Mesendoderm (in vitro differentiated cells): ENCODE measurements at regions not wholly inside any gene's neighbourhood (a gene's known extent, or its start where the extent isn't known, plus 50 kb on each side); places are given as distances from the start of the nearest gene placed in this dataset.

Experiments
- DNase-seq: peaks from one replicate; pipeline ENCODE4 v3.0.0; 2013
- H2AK5ac ChIP-seq: 2 replicates; pipeline ENCODE4 v1.6.1; 2013; ENCODE audit warnings: low read length, inconsistent platforms
- H2BK120ac ChIP-seq: 2 replicates; pipeline ENCODE4 v1.6.1; 2013; ENCODE audit warnings: low read depth, mild to moderate bottlenecking, low read length, moderate library complexity, mixed read lengths
- H2BK15ac ChIP-seq: replicated peaks from 2 replicates; pipeline ENCODE4 v1.6.1; 2013; ENCODE audit warnings: low read depth, mild to moderate bottlenecking, moderate library complexity
- H2BK5ac ChIP-seq: 2 replicates; pipeline ENCODE4 v1.6.1; 2013; ENCODE audit warnings: low read length, inconsistent platforms
- H3K18ac ChIP-seq: 2 replicates; pipeline ENCODE4 v1.6.1; 2013; ENCODE audit warnings: mild to moderate bottlenecking, low read length, mixed read lengths
- H3K23ac ChIP-seq: one replicate; pipeline ENCODE4 v1.6.1; 2013; ENCODE audit warnings: low read length
- H3K27ac ChIP-seq: 2 replicates; pipeline ENCODE4 v1.5.1; 2013; ENCODE audit warnings: low read depth, mild to moderate bottlenecking, inconsistent platforms, low read length, moderate library complexity
- H3K27me3 ChIP-seq: 2 replicates; pipeline ENCODE4 v1.6.1; 2013; ENCODE audit warnings: low read length, control low read depth, mild to moderate bottlenecking, inconsistent platforms; ENCODE audit not compliant: insufficient read depth, poor library complexity
- H3K36me3 ChIP-seq: 2 replicates; pipeline ENCODE4 v1.6.1; 2013; ENCODE audit warnings: low read length, inconsistent platforms; ENCODE audit not compliant: control insufficient read depth, insufficient read depth
- H3K4ac ChIP-seq: one replicate; pipeline ENCODE4 v1.6.1; 2013; ENCODE audit warnings: low read depth, mild to moderate bottlenecking, low read length, moderate library complexity
- H3K4me1 ChIP-seq: 2 replicates; pipeline ENCODE4 v1.6.1; 2013; ENCODE audit warnings: low read depth, low read length, inconsistent platforms; ENCODE audit not compliant: control insufficient read depth
- H3K4me2 ChIP-seq: 2 replicates; pipeline ENCODE4 v1.6.1; 2013; ENCODE audit warnings: low read length
- H3K4me3 ChIP-seq: 2 replicates; pipeline ENCODE4 v1.5.1; 2013; ENCODE audit warnings: mild to moderate bottlenecking, low read length
- H3K56ac ChIP-seq: one replicate; pipeline ENCODE4 v1.6.1; 2013; ENCODE audit warnings: low read length
- H3K79me1 ChIP-seq: 2 replicates; pipeline ENCODE4 v1.6.1; 2013; ENCODE audit warnings: low read length, inconsistent platforms
- H3K79me2 ChIP-seq: 2 replicates; pipeline ENCODE4 v1.6.1; 2013; ENCODE audit warnings: mild to moderate bottlenecking, low read length; ENCODE audit not compliant: control insufficient read depth, insufficient read depth
- H3K9ac ChIP-seq: 2 replicates; pipeline ENCODE4 v1.6.1; 2013; ENCODE audit warnings: low read length, inconsistent platforms
- H4K5ac ChIP-seq: one replicate; pipeline ENCODE4 v1.6.1; 2013; ENCODE audit warnings: low read length
- H4K8ac ChIP-seq: one replicate; pipeline ENCODE4 v1.6.1; 2013; ENCODE audit warnings: low read depth, mild to moderate bottlenecking, control low read depth, low read length, moderate library complexity
- WGBS: extraction: QIAGEN DNeasy Blood & Tissue Kit; methylation state at CpG from one replicate; pipeline ENCODE4 v1.1.7; 2013; ENCODE audit warnings: low lambda C conversion rate, missing lambda C conversion rate; ENCODE audit not compliant: insufficient coverage; ENCODE audit errors: extremely low coverage; 5-methylcytosine and 5-hydroxymethylcytosine counted together

GRCh38 chr1:177490036-177490639, 319.4 kb downstream of the BRINP2 start:
- no peak overlapping the region for H2BK120ac ChIP-seq
- H3K79me2 ChIP-seq: no peaks in the 10 kb centered on the region
- H3K4me1 ChIP-seq: no peaks in the 10 kb centered on the region
- H2AK5ac ChIP-seq: no peak overlapping the region
- no CpG with 5 or more reads among the region's 6 CpGs for WGBS
- no peak overlapping the region for H3K4ac ChIP-seq
- no peak overlapping the region for H2BK5ac ChIP-seq
- H3K27ac ChIP-seq: no peak overlapping the region
- H3K79me1 ChIP-seq: no peaks in the 10 kb centered on the region
- no peak overlapping the region for H3K23ac ChIP-seq
- peak; percentile 9 for DNase-seq
- no peak overlapping the region for H3K56ac ChIP-seq
- H2BK15ac ChIP-seq: no peak overlapping the region
- H3K18ac ChIP-seq: no peak overlapping the region
- H3K9ac ChIP-seq: no peak overlapping the region
- H4K8ac ChIP-seq: no peak overlapping the region
- H3K4me3 ChIP-seq: no peak overlapping the region
- no peak overlapping the region for H4K5ac ChIP-seq
- H3K4me2 ChIP-seq: no peak overlapping the region
- H3K27me3 ChIP-seq: no peaks in the 10 kb centered on the region
- H3K36me3 ChIP-seq: no peaks in the 10 kb centered on the region

GRCh38 chr1:177488722-177489121, 318.0 kb downstream of the BRINP2 start:
- H3K56ac ChIP-seq: no peak overlapping the region
- no peak overlapping the region for H2BK120ac ChIP-seq
- H2AK5ac ChIP-seq: no peak overlapping the region
- no peak overlapping the region for H2BK15ac ChIP-seq
- no peak overlapping the region for H2BK5ac ChIP-seq
- DNase-seq: no peak
- WGBS: no CpG with 5 or more reads among the region's 2 CpGs
- H3K79me1 ChIP-seq: no peaks in the 10 kb centered on the region
- no peak overlapping the region for H3K9ac ChIP-seq
- no peaks in the 10 kb centered on the region for H3K27me3 ChIP-seq
- no peak overlapping the region for H3K27ac ChIP-seq
- no peak overlapping the region for H3K4ac ChIP-seq
- no peak overlapping the region for H4K8ac ChIP-seq
- H3K79me2 ChIP-seq: no peaks in the 10 kb centered on the region
- no peak overlapping the region for H3K23ac ChIP-seq
- no peak overlapping the region for H3K18ac ChIP-seq
- no peaks in the 10 kb centered on the region for H3K4me1 ChIP-seq
- H3K4me3 ChIP-seq: no peak overlapping the region
- no peak overlapping the region for H3K4me2 ChIP-seq
- no peaks in the 10 kb centered on the region for H3K36me3 ChIP-seq
- no peak overlapping the region for H4K5ac ChIP-seq

GRCh38 chr1:177487481-177487880, 316.7 kb downstream of the BRINP2 start:
- no peak overlapping the region for H4K8ac ChIP-seq
- no peak overlapping the region for H2BK15ac ChIP-seq
- no peak overlapping the region for H3K9ac ChIP-seq
- no peaks in the 10 kb centered on the region for H3K79me2 ChIP-seq
- H2AK5ac ChIP-seq: no peak overlapping the region
- no peak overlapping the region for H3K4ac ChIP-seq
- H3K18ac ChIP-seq: no peak overlapping the region
- no peaks in the 10 kb centered on the region for H3K27me3 ChIP-seq
- H3K56ac ChIP-seq: no peak overlapping the region
- WGBS: no CpG with 5 or more reads among the region's 1 CpG
- DNase-seq: peak; percentile 40
- H3K36me3 ChIP-seq: no peaks in the 10 kb centered on the region
- H2BK5ac ChIP-seq: no peak overlapping the region
- no peaks in the 10 kb centered on the region for H3K79me1 ChIP-seq
- no peak overlapping the region for H3K4me3 ChIP-seq
- H4K5ac ChIP-seq: no peak overlapping the region
- H3K4me1 ChIP-seq: no peaks in the 10 kb centered on the region
- H3K27ac ChIP-seq: no peak overlapping the region
- H3K23ac ChIP-seq: no peak overlapping the region
- H2BK120ac ChIP-seq: no peak overlapping the region
- H3K4me2 ChIP-seq: no peak overlapping the region

GRCh38 chr1:177480741-177481305, 310.1 kb downstream of the BRINP2 start:
- Histone ChIP-seq H3K4ac (no peak overlapping the region), H4K5ac (no peak overlapping the region), H2BK5ac (no peak overlapping the region), H3K79me2 (no peaks in the 10 kb centered on the region), H3K23ac (no peak overlapping the region), H3K27ac (no peak overlapping the region), H3K4me1 (no peaks in the 10 kb centered on the region), H3K9ac (no peak overlapping the region), H3K56ac (no peak overlapping the region), H3K18ac (no peak overlapping the region), H2BK120ac (no peak overlapping the region), H2AK5ac (no peak overlapping the region), H2BK15ac (no peak overlapping the region), H3K27me3 (no peaks in the 10 kb centered on the region), H3K4me3 (no peak overlapping the region), H4K8ac (no peak overlapping the region), H3K4me2 (no peak overlapping the region), H3K79me1 (no peaks in the 10 kb centered on the region), H3K36me3 (no peaks in the 10 kb centered on the region)
- WGBS: 100% methylated on average over 1 of the region's 6 CpGs
- DNase-seq: no peak

GRCh38 chr1:177479600-177479999, 308.8 kb downstream of the BRINP2 start:
- H2BK120ac ChIP-seq: no peak overlapping the region
- H2AK5ac ChIP-seq: no peak overlapping the region
- H2BK5ac ChIP-seq: no peak overlapping the region
- H3K27me3 ChIP-seq: no peaks in the 10 kb centered on the region
- no peak overlapping the region for H3K9ac ChIP-seq
- no peak for DNase-seq
- H3K18ac ChIP-seq: no peak overlapping the region
- no peaks in the 10 kb centered on the region for H3K4me1 ChIP-seq
- H3K79me2 ChIP-seq: no peaks in the 10 kb centered on the region
- no peaks in the 10 kb centered on the region for H3K36me3 ChIP-seq
- no peak overlapping the region for H2BK15ac ChIP-seq
- no peak overlapping the region for H3K27ac ChIP-seq
- H3K4me3 ChIP-seq: no peak overlapping the region
- no peak overlapping the region for H4K5ac ChIP-seq
- no peak overlapping the region for H3K23ac ChIP-seq
- WGBS: no CpG with 5 or more reads among the region's 7 CpGs
- no peak overlapping the region for H3K4me2 ChIP-seq
- H3K79me1 ChIP-seq: no peaks in the 10 kb centered on the region
- H3K56ac ChIP-seq: no peak overlapping the region
- H3K4ac ChIP-seq: no peak overlapping the region
- H4K8ac ChIP-seq: no peak overlapping the region

- no CpG with 5 or more reads among the region's 2 CpGs for WGBS
These were observed 305.9 kb downstream of the BRINP2 start for GRCh38 chr1:177476676-177477075.

More at GRCh38 chr1:177476676-177477075, 305.9 kb downstream of the BRINP2 start:
- H3K27me3 ChIP-seq: no peaks in the 10 kb centered on the region
- H2BK120ac ChIP-seq: no peak overlapping the region
- no peaks in the 10 kb centered on the region for H3K79me2 ChIP-seq
- no peaks in the 10 kb centered on the region for H3K4me1 ChIP-seq
- H3K4me3 ChIP-seq: no peak overlapping the region
- no peak overlapping the region for H3K56ac ChIP-seq
- no peaks in the 10 kb centered on the region for H3K79me1 ChIP-seq
- H4K5ac ChIP-seq: no peak overlapping the region
- DNase-seq: no peak
- H3K18ac ChIP-seq: no peak overlapping the region
- no peak overlapping the region for H3K9ac ChIP-seq
- H3K4ac ChIP-seq: no peak overlapping the region
- H3K4me2 ChIP-seq: no peak overlapping the region
- no peak overlapping the region for H2AK5ac ChIP-seq
- H2BK15ac ChIP-seq: no peak overlapping the region
- H3K23ac ChIP-seq: no peak overlapping the region
- no peaks in the 10 kb centered on the region for H3K36me3 ChIP-seq
- H3K27ac ChIP-seq: no peak overlapping the region
- no peak overlapping the region for H2BK5ac ChIP-seq
- no peak overlapping the region for H4K8ac ChIP-seq
